DMS79 (cell line): ENCODE measurements at regions not wholly inside any gene's neighbourhood (a gene's known extent, or its start where the extent isn't known, plus 50 kb on each side); places are given as distances from the start of the nearest gene placed in this dataset.

ENCODE experiments used
- DNase-seq: peaks from one replicate; lab custom pipeline; 2025; lab: John Stamatoyannopoulos, UW

GRCh38 chr12:41768456-41768855, 376.2 kb downstream of the GXYLT1 start:
- DNase-seq = no peak

GRCh38 chr12:41762691-41763090, 382.0 kb downstream of the GXYLT1 start:
- DNase-seq = no peak

GRCh38 chr12:41745593-41745992, 399.1 kb downstream of the GXYLT1 start:
- no peak for DNase-seq

GRCh38 chr12:41743835-41744234, 400.8 kb downstream of the GXYLT1 start:
- no peak for DNase-seq

- no peak for DNase-seq
These were observed 405.6 kb downstream of the GXYLT1 start for GRCh38 chr12:41739066-41739465.

GRCh38 chr12:41737423-41737822, 407.3 kb downstream of the GXYLT1 start:
- no peak for DNase-seq

- no peak for DNase-seq
These were observed 408.2 kb downstream of the GXYLT1 start for GRCh38 chr12:41736436-41736835.

GRCh38 chr12:41731691-41732090, 413.0 kb downstream of the GXYLT1 start:
- DNase-seq = no peak

- no peak for DNase-seq
These were observed 413.6 kb downstream of the GXYLT1 start for GRCh38 chr12:41731061-41731460.

- no peak for DNase-seq
These were observed 420.5 kb downstream of the GXYLT1 start for GRCh38 chr12:41724216-41724615.

GRCh38 chr12:41719214-41719613, 425.5 kb downstream of the GXYLT1 start:
- DNase-seq = no peak

- DNase-seq = no peak
These were observed 429.4 kb downstream of the GXYLT1 start for GRCh38 chr12:41715256-41715655.

- DNase-seq = no peak
These were observed 435.0 kb downstream of the GXYLT1 start for GRCh38 chr12:41709463-41710285.

- DNase-seq = no peak
These were observed 435.7 kb downstream of the GXYLT1 start for GRCh38 chr12:41709012-41709411.

GRCh38 chr12:41706376-41706775, 438.3 kb downstream of the GXYLT1 start:
- no peak for DNase-seq

GRCh38 chr12:41701943-41702601, 442.6 kb downstream of the GXYLT1 start:
- DNase-seq = no peak

GRCh38 chr12:41700940-41701339, 443.7 kb downstream of the GXYLT1 start:
- no peak for DNase-seq

GRCh38 chr12:41699658-41700057, 445.0 kb downstream of the GXYLT1 start:
- no peak for DNase-seq

GRCh38 chr12:41697161-41697560, 447.5 kb downstream of the GXYLT1 start:
- no peak for DNase-seq

GRCh38 chr12:41684997-41685396, 459.7 kb downstream of the GXYLT1 start:
- no peak for DNase-seq

- no peak for DNase-seq
These were observed 461.0 kb downstream of the GXYLT1 start for GRCh38 chr12:41683513-41684240.

GRCh38 chr12:41683023-41683422, 461.7 kb downstream of the GXYLT1 start:
- DNase-seq = no peak

GRCh38 chr12:41681898-41682297, 462.8 kb downstream of the GXYLT1 start:
- DNase-seq = no peak
